OCI-LY1 (cell line): ENCODE measurements at regions not wholly inside any gene's neighbourhood (a gene's known extent, or its start where the extent isn't known, plus 50 kb on each side); places are given as distances from the start of the nearest gene placed in this dataset.

Experiments used
- H2AFZ ChIP-seq: fragments of 200-600 bp; sonication (generic), shearing (Covaris generic); 2 replicates; pipeline ENCODE4 v1.6.0; 2014; ENCODE audit warnings: antibody characterized with exemption, mild to moderate bottlenecking, low read length
- H3F3A ChIP-seq: fragments of 200-600 bp; sonication (generic), shearing (Covaris generic); 2 replicates; pipeline ENCODE4 v1.6.0; 2014; ENCODE audit warnings: mild to moderate bottlenecking, antibody characterized with exemption, low read length, moderate library complexity; ENCODE audit not compliant: insufficient read depth
- H3K27ac ChIP-seq: fragments of 200-600 bp; sonication (generic); 2 replicates; pipeline ENCODE4 v1.5.1; 2014; ENCODE audit warnings: low read length, mixed run types, mild to moderate bottlenecking, low read depth; ENCODE audit not compliant: poor library complexity, severe bottlenecking
- H3K27me3 ChIP-seq: fragments of 200-600 bp; sonication (generic); 2 replicates; pipeline ENCODE4 v1.6.0; 2014; ENCODE audit warnings: antibody characterized with exemption, mild to moderate bottlenecking, low read length, moderate library complexity; ENCODE audit not compliant: insufficient read depth
- H3K36me3 ChIP-seq: fragments of 200-600 bp; sonication (generic); 2 replicates; pipeline ENCODE4 v1.6.1; 2014; ENCODE audit warnings: mild to moderate bottlenecking, antibody characterized with exemption, low read length, moderate library complexity, mixed read lengths; ENCODE audit not compliant: insufficient read depth
- H3K4me1 ChIP-seq: fragments of 200-600 bp; sonication (generic); 2 replicates; pipeline ENCODE4 v1.5.1; 2014; ENCODE audit warnings: mild to moderate bottlenecking, low read length, moderate library complexity; ENCODE audit not compliant: insufficient read depth, severe bottlenecking
- H3K4me2 ChIP-seq: fragments of 200-600 bp; sonication (generic), shearing (Covaris generic); 2 replicates; pipeline ENCODE4 v1.6.1; 2014; ENCODE audit warnings: low read length
- H3K4me3 ChIP-seq: fragments of 200-600 bp; sonication (generic); 2 replicates; pipeline ENCODE4 v1.5.1; 2014; ENCODE audit warnings: low read length, low read depth, mild to moderate bottlenecking, mixed read lengths; ENCODE audit not compliant: poor library complexity, severe bottlenecking
- H3K79me2 ChIP-seq: fragments of 200-600 bp; shearing (Covaris generic); 2 replicates; pipeline ENCODE4 v1.6.1; 2016; ENCODE audit warnings: mixed run types, low read length, mixed read lengths; ENCODE audit not compliant: insufficient read depth
- H3K9ac ChIP-seq: fragments of 200-600 bp; sonication (generic), shearing (Covaris generic); 2 replicates; pipeline ENCODE4 v1.6.1; 2014; ENCODE audit warnings: mild to moderate bottlenecking, low read length, mixed read lengths
- H3K9me2 ChIP-seq: fragments of 200-600 bp; sonication (generic), shearing (Covaris generic); 2 replicates; pipeline ENCODE4 v1.6.1; 2014; ENCODE audit warnings: low read depth, mild to moderate bottlenecking, low read length, mixed read lengths
- H3K9me3 ChIP-seq: fragments of 200-600 bp; shearing (Covaris generic); 2 replicates; pipeline ENCODE4 v1.6.1; 2014; ENCODE audit warnings: low read length, mixed read lengths
- H4K20me1 ChIP-seq: fragments of 200-600 bp; sonication (generic), shearing (Covaris generic); 2 replicates; pipeline ENCODE4 v1.6.0; 2016; ENCODE audit warnings: mild to moderate bottlenecking, low read length; ENCODE audit not compliant: insufficient read depth
- CTCF ChIP-seq: fragments of 200-600 bp; sonication (generic), shearing (Covaris generic); IDR thresholded peaks from 2 replicates; pipeline ENCODE4 v1.5.1; 2017; ENCODE audit warnings: mild to moderate bottlenecking, antibody characterized with exemption, low read length, moderate library complexity, mixed read lengths
- EZH2 ChIP-seq: fragments of 200-600 bp; sonication (generic), shearing (Covaris generic); IDR thresholded peaks from 2 replicates; pipeline ENCODE4 v1.8.0; 2017; ENCODE audit warnings: borderline replicate concordance, mixed run types, mild to moderate bottlenecking, antibody characterized with exemption, low read length, moderate library complexity, mixed read lengths

GRCh38 chr22:49554296-49554625, 273.4 kb downstream of the BRD1 start:
- Histone ChIP-seq H3K79me2 (no peaks in the 10 kb centered on the region), H3K9me3 (peaks cover 8% of the 10 kb centered on the region; the same call in 1 of the 2 replicates), H2AFZ (no peak overlapping the region), H4K20me1 (no peaks in the 10 kb centered on the region), H3K4me2 (no peak overlapping the region), H3K36me3 (no peaks in the 10 kb centered on the region; the same call in 1 of the 2 replicates), H3K4me3 (no peak overlapping the region), H3K9me2 (no peaks in the 10 kb centered on the region), H3F3A (no peaks in the 10 kb centered on the region), H3K27ac (no peak overlapping the region), H3K4me1 (no peaks in the 10 kb centered on the region), H3K27me3 (no peaks in the 10 kb centered on the region), H3K9ac (no peak overlapping the region)
- TF ChIP-seq EZH2 (no peak), CTCF (no peak)

- no peaks in the 10 kb centered on the region for H3K79me2 ChIP-seq
- TF ChIP-seq CTCF (no peak), EZH2 (no peak)
- H3F3A ChIP-seq = no peaks in the 10 kb centered on the region
- no peak overlapping the region for H2AFZ ChIP-seq
- H3K4me2 ChIP-seq = no peak overlapping the region
- H3K9me2 ChIP-seq = no peaks in the 10 kb centered on the region
- no peak overlapping the region for H3K27ac ChIP-seq
- no peaks in the 10 kb centered on the region for H4K20me1 ChIP-seq
- H3K4me1 ChIP-seq = no peaks in the 10 kb centered on the region
- H3K4me3 ChIP-seq = no peak overlapping the region
- H3K27me3 ChIP-seq = no peaks in the 10 kb centered on the region
- peaks cover 7% of the 10 kb centered on the region; the same call in 1 of the 2 replicates for H3K9me3 ChIP-seq
- no peak overlapping the region for H3K9ac ChIP-seq
- H3K36me3 ChIP-seq = no peaks in the 10 kb centered on the region; the same call in 1 of the 2 replicates
These were observed 274.0 kb downstream of the BRD1 start for GRCh38 chr22:49553518-49554295.

DNA sequence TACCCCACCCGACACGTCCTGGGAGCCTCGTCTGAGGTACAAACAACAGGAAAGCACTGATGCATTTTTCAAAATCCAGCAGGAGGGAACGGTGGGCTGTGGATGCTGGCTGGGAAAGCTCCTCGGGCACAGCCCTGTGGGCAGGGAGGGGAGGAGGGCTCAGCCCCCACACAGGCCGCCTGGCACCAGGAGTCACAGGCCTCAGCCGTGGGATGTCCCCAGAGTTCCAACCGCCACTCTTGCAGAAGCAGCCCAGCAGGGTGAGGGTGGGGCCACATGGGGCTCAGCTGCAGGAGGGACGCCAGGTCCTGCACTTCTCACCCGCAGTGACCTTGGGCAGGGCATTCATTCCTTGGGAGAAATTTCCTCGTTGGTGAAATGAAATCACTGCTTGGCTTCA, 274.6 kb downstream of the BRD1 start:
- Histone ChIP-seq H3K79me2 (no peaks in the 10 kb centered on the region), H3K4me1 (no peaks in the 10 kb centered on the region), H3K9ac (no peak overlapping the region), H2AFZ (no peak overlapping the region), H3K36me3 (no peaks in the 10 kb centered on the region), H3K27ac (no peak overlapping the region), H3F3A (no peaks in the 10 kb centered on the region), H4K20me1 (no peaks in the 10 kb centered on the region), H3K4me2 (no peak overlapping the region), H3K9me2 (no peaks in the 10 kb centered on the region), H3K9me3 (0 out of 2 replicates have a peak, but pooled peaks cover 3% of the 10 kb centered on the region), H3K4me3 (no peak overlapping the region), H3K27me3 (no peaks in the 10 kb centered on the region)
- TF ChIP-seq CTCF (no peak), EZH2 (no peak)
